PC-9 (cell line): ENCODE measurements at regions not wholly inside any gene's neighbourhood (a gene's known extent, or its start where the extent isn't known, plus 50 kb on each side); places are given as distances from the start of the nearest gene placed in this dataset.

Source experiments
- BruUV-seq: library from RNA; stranded (reverse); fragments of 400-500 nt; replicated peaks from 2 replicates; lab custom pipeline; 2021; lab: Mats Ljungman, UMichigan
- CTCF ChIA-PET: fragments of 300-600 bp; sonication (Branson Sonifier 250); formaldehyde crosslinking; loops from one replicate; lab custom pipeline; 2022; ENCODE audit warnings: antibody characterized with exemption; lab: Charles Lee
- POLR2A ChIA-PET: fragments of 300-600 bp; sonication (Branson Sonifier 250); formaldehyde crosslinking; loops from one replicate; lab custom pipeline; 2022; ENCODE audit warnings: antibody characterized with exemption; ENCODE audit not compliant: unreplicated experiment; lab: Charles Lee
- DNase-seq, 2 experiments: peaks; one replicate each; pipeline versions ENCODE4 v3.0.0 to v3.0.0-alpha.2; 2015 to 2022; ENCODE audit warnings: mixed read lengths in 1 of 2
- H2AFZ ChIP-seq: fragments of 200-600 bp; sonication (generic); 2 replicates; pipeline ENCODE4 v1.8.1; 2017; ENCODE audit warnings: antibody characterized with exemption
- H3F3A ChIP-seq: fragments of 200-600 bp; sonication (generic); 2 replicates; pipeline ENCODE4 v1.8.1; 2017; ENCODE audit warnings: antibody characterized with exemption, mild to moderate bottlenecking, low read depth; ENCODE audit not compliant: insufficient read depth
- H3K27ac ChIP-seq: fragments of 200-600 bp; sonication (generic); 2 replicates; pipeline ENCODE4 v1.6.1; 2016; ENCODE audit warnings: mixed run types
- H3K27me3 ChIP-seq: fragments of 200-600 bp; sonication (generic); 2 replicates; pipeline ENCODE4 v1.6.1; 2016; ENCODE audit warnings: low read depth, mixed run types; ENCODE audit not compliant: insufficient read depth
- H3K36me3 ChIP-seq: fragments of 200-600 bp; sonication (generic); 2 replicates; pipeline ENCODE4 v1.6.1; 2016; ENCODE audit warnings: low read depth, mixed run types
- H3K4me1 ChIP-seq: fragments of 200-600 bp; sonication (generic); replicated peaks from 2 replicates; pipeline ENCODE4 v1.6.1; 2016; ENCODE audit warnings: mixed run types; ENCODE audit not compliant: insufficient read depth
- H3K4me2 ChIP-seq: fragments of 200-600 bp; sonication (generic); 2 replicates; pipeline ENCODE4 v1.6.1; 2017; ENCODE audit warnings: mixed run types
- H3K4me3 ChIP-seq: fragments of 200-600 bp; sonication (generic); 2 replicates; pipeline ENCODE4 v1.6.1; 2016; ENCODE audit warnings: mixed run types
- H3K79me2 ChIP-seq: fragments of 200-600 bp; sonication (generic); 2 replicates; pipeline ENCODE4 v1.6.1; 2017; ENCODE audit warnings: low read depth, mixed run types
- H3K9me2 ChIP-seq: fragments of 200-600 bp; sonication (generic); 2 replicates; pipeline ENCODE4 v1.8.1; 2017; ENCODE audit warnings: mild to moderate bottlenecking; ENCODE audit not compliant: insufficient read depth
- H3K9me3 ChIP-seq: fragments of 200-600 bp; sonication (generic); 2 replicates; pipeline ENCODE4 v1.8.1; 2016; ENCODE audit warnings: low read depth; ENCODE audit not compliant: insufficient read depth
- H4K20me1 ChIP-seq: fragments of 200-600 bp; sonication (generic); 2 replicates; pipeline ENCODE4 v1.8.1; 2017; ENCODE audit not compliant: insufficient read depth
- CTCF ChIP-seq: fragments of 200-600 bp; sonication (generic); conservative IDR thresholded peaks from 2 replicates; pipeline ENCODE4 v1.6.1; 2017; ENCODE audit warnings: mixed run types, antibody characterized with exemption, mild to moderate bottlenecking, moderate library complexity
- EZH2 ChIP-seq: fragments of 200-600 bp; sonication (generic); IDR thresholded peaks from 2 replicates; pipeline ENCODE4 v1.8.0; 2017; ENCODE audit warnings: antibody characterized with exemption, low read depth
- intact Hi-C: fragments of 100-400 bp; cut with micrococcal nuclease; formaldehyde crosslinking; loops from one replicate; pipeline ENCODE4 v1.10.0; 2022; ENCODE audit not compliant: unreplicated experiment

DNA sequence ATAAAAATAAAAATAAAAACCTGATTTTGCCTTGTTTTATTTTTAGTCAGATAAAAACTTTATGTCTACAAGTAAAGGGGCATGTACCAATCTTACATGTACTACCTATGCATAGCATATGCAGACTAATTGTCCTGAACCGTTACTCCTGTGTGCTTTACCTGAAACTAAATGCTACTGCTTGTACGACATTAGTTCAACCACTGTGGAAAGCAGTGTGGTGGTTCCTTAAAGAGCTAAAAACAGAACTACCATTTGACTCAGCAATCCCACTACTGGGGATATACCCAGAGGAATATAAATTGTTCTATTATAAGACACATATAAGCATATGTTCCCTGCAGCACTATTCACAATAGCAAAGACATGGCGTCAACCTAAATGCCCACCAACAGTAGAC lies 426.0 kb upstream of the PMFBP1 start:
- H3K9me2 ChIP-seq, result no peaks in the 10 kb centered on the region
- POLR2A ChIA-PET, result no interaction called here
- no peaks in the 10 kb centered on the region for H3K27me3 ChIP-seq
- no peaks in the 10 kb centered on the region for H3K9me3 ChIP-seq
- no peak for TF ChIP-seq EZH2
- TF ChIP-seq CTCF, result no peak
- H3F3A ChIP-seq, result no peaks in the 10 kb centered on the region
- BruUV-seq, result no TSS peak
- no peak for DNase-seq
- no peaks in the 10 kb centered on the region for H3K79me2 ChIP-seq
- no peaks in the 10 kb centered on the region for H3K36me3 ChIP-seq
- H3K4me1 ChIP-seq, result no peaks in the 10 kb centered on the region
- no peak overlapping the region for H2AFZ ChIP-seq
- intact Hi-C loops, result no loop called here
- no peak overlapping the region for H3K4me3 ChIP-seq
- CTCF ChIA-PET, result no interaction called here
- no peak overlapping the region for H3K4me2 ChIP-seq
- H4K20me1 ChIP-seq, result no peaks in the 10 kb centered on the region
- no peak overlapping the region for H3K27ac ChIP-seq

DNA sequence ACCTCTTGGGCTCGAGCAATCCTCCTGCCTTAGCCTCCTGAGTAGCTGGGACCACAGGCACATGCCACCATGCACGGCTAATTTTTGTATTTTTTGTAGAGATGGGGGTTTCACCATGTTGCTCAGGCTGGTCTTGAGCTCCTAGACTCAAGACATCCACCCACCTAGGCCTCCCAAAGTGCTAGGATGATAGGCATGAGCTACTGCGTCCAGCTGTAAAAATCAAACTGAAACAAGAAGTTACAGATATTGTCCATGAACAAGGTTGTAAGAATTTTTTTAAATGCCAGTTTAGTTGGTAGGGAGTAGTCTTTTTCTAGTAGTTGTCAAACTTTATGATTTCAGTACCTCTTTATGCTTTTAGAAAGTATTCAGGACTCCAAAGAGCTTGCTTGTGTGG lies 424.4 kb upstream of the PMFBP1 start:
- no peak overlapping the region for H2AFZ ChIP-seq
- no peak for DNase-seq
- H3K79me2 ChIP-seq, result no peaks in the 10 kb centered on the region
- intact Hi-C loops, result no loop called here
- no TSS peak for BruUV-seq
- H3K36me3 ChIP-seq, result no peaks in the 10 kb centered on the region
- no peaks in the 10 kb centered on the region for H3K4me1 ChIP-seq
- TF ChIP-seq CTCF, result no peak
- no peak for TF ChIP-seq EZH2
- no peak overlapping the region for H3K27ac ChIP-seq
- H3K4me3 ChIP-seq, result no peak overlapping the region
- no peaks in the 10 kb centered on the region for H3K27me3 ChIP-seq
- POLR2A ChIA-PET, result no interaction called here
- no peaks in the 10 kb centered on the region for H3K9me3 ChIP-seq
- no peaks in the 10 kb centered on the region for H4K20me1 ChIP-seq
- no peaks in the 10 kb centered on the region for H3F3A ChIP-seq
- no peaks in the 10 kb centered on the region for H3K9me2 ChIP-seq
- CTCF ChIA-PET, result no interaction called here
- H3K4me2 ChIP-seq, result no peak overlapping the region

- H3K9me2 ChIP-seq, result no peaks in the 10 kb centered on the region
- BruUV-seq, result no TSS peak
- H3K4me3 ChIP-seq, result no peak overlapping the region
- H3K36me3 ChIP-seq, result no peaks in the 10 kb centered on the region
- intact Hi-C loops, result no loop called here
- no peaks in the 10 kb centered on the region for H3K27me3 ChIP-seq
- H3K4me2 ChIP-seq, result no peak overlapping the region
- H3K79me2 ChIP-seq, result no peaks in the 10 kb centered on the region
- H3K4me1 ChIP-seq, result no peaks in the 10 kb centered on the region
- ChIA-PET CTCF (no interaction called here), POLR2A (no interaction called here)
- H3K27ac ChIP-seq, result no peak overlapping the region
- no peak overlapping the region for H2AFZ ChIP-seq
- DNase-seq, result no peak
- no peak for TF ChIP-seq EZH2
- TF ChIP-seq CTCF, result no peak
- no peaks in the 10 kb centered on the region for H3K9me3 ChIP-seq
- no peaks in the 10 kb centered on the region for H3F3A ChIP-seq
- no peaks in the 10 kb centered on the region for H4K20me1 ChIP-seq
Measured at GRCh38 chr16:72590151-72590937, 418.4 kb upstream of the PMFBP1 start.
